Activated T-helper 1 cell treated with Interleukin-2 at 50 U/mL for 16 hours (primary cell): ENCODE measurements at regions not wholly inside any gene's neighbourhood (a gene's known extent, or its start where the extent isn't known, plus 50 kb on each side); places are given as distances from the start of the nearest gene placed in this dataset.
"Not testable (repeated sequence)": the region's sequence is repeated elsewhere in the genome, so short reads cannot be mapped to it uniquely, and the experiment has no call there.

Experiments used
- DNase-seq: peaks from one replicate; pipeline ENCODE4 v3.0.0-alpha.2; 2020; ENCODE audit warnings: low read depth

GRCh38 chr10:90269699-90270098 lies 568.3 kb downstream of the KIF20B start:
- DNase-seq = no peak

DNA sequence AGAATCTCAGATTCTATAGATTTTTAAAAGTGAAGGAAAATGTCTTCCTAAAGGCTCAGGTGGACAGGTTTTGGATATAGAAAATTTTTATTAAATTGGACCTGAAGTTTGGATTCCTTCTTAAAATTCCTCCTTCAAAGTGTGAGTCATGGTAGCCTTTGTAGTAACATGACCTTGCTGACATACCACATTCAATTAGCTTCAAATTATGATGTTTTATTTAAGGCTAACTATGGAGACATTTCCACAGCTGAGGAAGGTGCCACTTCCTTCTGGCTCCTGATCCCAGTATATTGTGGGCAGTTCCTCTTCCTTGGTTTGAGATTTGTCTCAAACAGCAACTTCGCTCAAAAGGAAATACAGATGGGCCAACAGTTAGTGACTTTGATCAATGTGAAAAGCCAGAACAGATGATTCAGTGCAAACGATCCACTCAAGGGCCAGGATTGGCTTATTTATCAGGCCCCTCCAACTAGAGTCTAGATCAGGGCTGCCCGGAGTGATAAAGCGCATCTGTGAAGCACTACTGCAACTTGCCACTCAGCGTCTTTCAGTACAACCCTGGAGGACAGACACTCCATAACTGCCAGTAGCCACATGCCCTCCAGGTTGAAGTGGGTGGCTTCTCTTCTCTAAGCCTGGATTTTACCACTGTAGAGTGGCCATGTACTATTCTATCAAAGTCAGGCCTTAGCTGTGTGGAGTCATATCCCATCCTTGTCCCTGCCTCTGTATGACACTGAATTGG lies 573.5 kb downstream of the KIF20B start:
- DNase-seq = no peak

DNA sequence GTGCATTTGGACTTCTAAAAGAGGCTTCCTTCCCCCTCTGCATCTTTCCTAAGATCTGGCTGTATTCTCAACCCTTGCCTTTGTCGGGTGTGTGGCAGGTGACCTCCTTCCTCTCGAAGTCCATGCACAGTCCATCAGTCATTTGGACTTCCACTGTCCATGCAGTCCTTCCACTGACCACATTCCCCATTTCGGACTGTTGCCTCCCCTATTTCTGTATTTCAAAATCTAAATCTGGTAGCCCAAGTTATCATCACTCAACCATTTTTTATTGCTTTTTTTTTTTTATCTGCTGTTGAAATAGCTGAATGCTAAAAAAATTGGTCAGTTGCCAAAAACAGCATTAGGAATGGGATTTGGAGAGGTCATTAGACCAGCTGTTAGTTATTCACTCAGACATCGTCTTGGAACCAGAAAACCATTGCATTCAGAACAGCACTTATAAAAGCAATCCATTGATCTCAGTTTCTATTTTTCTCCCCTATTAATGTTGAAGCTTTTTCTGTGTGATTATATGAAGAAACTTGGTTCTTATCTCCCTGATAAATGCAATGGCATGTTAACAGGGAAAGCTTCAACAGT lies 575.6 kb downstream of the KIF20B start:
- no peak for DNase-seq

- DNase-seq = no peak
These were observed 571.4 kb downstream of the HTR7 start for GRCh38 chr10:90286406-90286805.

- DNase-seq = no peak
These were observed 570.9 kb downstream of the HTR7 start for GRCh38 chr10:90286941-90287340.

DNA sequence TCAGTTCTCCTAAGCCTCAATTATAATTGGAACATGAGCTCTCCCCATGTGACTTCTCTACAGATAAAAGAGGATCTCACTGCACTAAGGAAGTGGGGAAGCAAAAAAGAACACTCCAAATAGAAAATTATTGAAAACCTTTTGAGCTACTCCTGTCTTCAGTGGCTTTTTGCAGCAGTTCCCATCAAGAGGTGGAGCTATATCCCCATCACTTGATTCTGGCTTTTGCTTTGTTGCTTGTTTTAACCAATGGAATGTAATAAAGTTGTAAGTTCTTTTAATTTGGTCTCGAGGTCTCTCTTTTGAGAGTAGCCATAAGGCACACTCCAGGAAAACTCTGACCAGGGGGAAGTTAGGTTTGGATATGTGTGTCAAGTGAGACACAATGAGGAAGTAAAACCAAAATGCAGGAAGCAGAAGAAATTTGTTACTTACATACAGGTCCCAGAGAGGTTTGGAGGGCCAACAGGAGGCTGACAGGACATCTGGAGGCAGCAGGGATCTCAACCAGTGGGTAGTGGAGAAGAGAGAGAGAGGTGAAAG lies 569.4 kb downstream of the HTR7 start:
- no peak for DNase-seq

GRCh38 chr10:90289037-90289436 lies 568.8 kb downstream of the HTR7 start:
- no peak for DNase-seq

- no peak for DNase-seq
These were observed 564.2 kb downstream of the HTR7 start for GRCh38 chr10:90293616-90294015.

DNA sequence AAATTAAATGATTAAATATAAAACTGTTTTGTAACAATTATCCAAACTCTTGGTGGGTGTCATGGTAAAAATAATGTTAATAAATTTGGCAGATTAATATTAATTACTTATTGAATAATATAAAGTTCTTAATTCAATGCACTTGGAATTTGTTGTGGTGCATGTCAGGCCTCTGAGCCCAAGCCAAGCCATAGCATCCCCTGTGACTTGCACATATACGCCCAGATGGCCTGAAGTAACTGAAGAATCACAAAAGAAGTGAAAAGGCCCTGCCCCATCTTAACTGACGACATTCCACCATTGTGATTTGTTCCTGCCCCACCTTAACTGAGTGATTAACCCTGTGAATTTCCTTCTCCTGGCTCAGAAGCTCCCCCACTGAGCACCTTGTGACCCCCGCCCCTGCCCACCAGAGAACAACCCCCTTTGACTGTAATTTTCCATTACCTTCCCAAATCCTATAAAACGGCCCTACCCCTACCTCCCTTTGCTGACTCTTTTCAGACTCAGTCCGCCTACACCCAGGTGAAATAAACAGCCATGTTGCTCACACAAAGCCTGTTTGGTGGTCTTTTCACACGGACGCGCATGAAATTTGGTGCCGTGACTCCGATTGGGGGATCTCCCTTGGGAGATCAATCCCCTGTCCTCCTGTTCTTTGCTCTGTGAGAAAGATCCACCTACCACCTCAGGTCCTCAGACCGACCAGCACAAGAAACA lies 562.9 kb downstream of the HTR7 start:
- DNase-seq = not testable (repeated sequence)

- DNase-seq = not testable (repeated sequence)
These were observed 555.8 kb downstream of the HTR7 start for GRCh38 chr10:90302031-90302430.

DNA sequence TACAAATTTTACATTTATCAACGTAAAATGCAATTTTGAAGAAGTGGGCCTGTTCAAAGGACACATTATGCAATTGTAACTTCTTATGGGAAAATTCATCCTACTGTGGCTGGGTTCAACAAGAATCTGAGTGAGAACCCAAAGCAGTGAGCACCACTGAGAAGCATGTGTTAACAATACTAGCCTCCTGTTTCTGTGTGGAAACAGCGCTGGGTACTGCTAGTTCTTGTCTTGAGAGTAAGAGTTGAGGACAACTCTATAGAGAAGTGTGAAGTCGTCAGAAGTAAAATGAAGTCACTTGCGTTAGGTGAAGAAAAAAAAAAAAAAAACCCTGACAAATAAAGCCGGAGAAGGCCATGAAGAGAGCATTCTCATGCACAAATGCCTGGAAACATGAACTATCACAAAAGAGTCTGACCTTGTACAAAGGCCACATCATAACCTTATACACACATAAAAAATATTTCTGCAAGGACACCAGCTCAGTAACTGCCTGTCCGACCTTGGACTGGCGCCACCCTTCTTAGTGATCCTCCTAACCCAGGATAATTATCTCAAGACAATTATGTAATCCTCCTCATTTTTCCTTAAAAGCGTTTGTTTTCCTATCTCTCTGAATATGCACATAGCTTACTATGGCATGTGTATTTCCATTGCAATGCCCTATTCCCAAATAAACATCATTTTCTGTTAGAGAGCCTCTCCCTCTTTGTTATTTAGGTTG lies 554.9 kb downstream of the HTR7 start:
- DNase-seq = no peak

GRCh38 chr10:90304533-90304932 lies 553.3 kb downstream of the HTR7 start:
- DNase-seq = no peak

GRCh38 chr10:90306187-90306586 lies 551.7 kb downstream of the HTR7 start:
- DNase-seq = no peak

- DNase-seq = no peak
These were observed 549.6 kb downstream of the HTR7 start for GRCh38 chr10:90308223-90308622.

GRCh38 chr10:90313576-90314325 lies 544.1 kb downstream of the HTR7 start:
- no peak for DNase-seq

DNA sequence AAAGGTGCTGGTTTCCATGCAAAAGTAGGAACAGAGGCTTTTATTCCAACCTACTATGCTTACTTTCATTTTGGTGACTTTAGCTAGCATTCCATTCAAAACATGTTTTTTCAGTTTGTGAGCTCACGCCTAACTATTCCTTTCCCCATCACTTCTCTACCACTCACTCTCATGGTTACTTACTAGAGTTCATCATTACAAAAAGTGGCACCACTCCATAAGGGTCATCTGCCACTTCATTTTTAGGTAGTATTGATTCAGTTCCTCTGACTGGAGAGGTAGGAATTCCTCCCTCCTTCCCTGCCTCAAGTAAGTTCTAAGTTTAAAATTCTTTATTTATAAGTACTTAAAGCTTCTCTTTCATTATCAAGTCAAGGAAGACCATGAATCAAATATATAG lies 543.1 kb downstream of the HTR7 start:
- DNase-seq = no peak

DNA sequence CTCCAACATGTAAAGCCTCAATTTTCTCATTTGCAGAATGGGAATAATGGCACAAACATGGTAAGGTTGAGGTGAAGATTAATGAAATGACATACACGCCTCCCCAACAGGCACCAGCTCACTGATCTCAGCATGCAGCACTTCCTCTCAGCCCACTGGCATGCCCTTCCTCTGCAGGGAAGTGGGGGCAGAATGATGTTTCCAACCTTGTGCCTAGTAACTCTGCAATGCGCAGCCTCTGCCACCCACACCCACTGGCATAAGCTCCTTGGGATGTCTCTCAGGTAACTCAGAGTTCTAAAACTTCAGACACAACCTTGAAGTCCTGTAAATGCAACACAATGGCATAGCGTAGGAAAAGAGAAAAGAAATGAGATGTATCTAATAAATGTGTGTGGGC lies 540.7 kb downstream of the HTR7 start:
- DNase-seq = no peak

GRCh38 chr10:90318659-90319058 lies 539.2 kb downstream of the HTR7 start:
- DNase-seq = no peak

GRCh38 chr10:90319188-90319914 lies 538.5 kb downstream of the HTR7 start:
- no peak for DNase-seq

- no peak for DNase-seq
These were observed 536.6 kb downstream of the HTR7 start for GRCh38 chr10:90321132-90321816.
